Heart right ventricle (tissue), 16 donors: ENCODE measurements at regions not wholly inside any gene's neighbourhood (a gene's known extent, or its start where the extent isn't known, plus 50 kb on each side); places are given as distances from the start of the nearest gene placed in this dataset.
"Not testable (repeated sequence)": the region's sequence is repeated elsewhere in the genome, so short reads cannot be mapped to it uniquely, and the experiment has no call there.

ENCODE experiments used
- ATAC-seq, 8 donors: fragments of 200-7000 bp; cut with Tn5 transposase; one replicate each; pipeline ENCODE4 v1.9.1; 2020; ENCODE audit warnings: mild to moderate bottlenecking in 8 of 8, moderate library complexity in 8 of 8, moderate number of reproducible peaks in 1 of 8
- DNase-seq, 2 donors: peaks; one replicate each; pipeline ENCODE4 v3.0.0-alpha.2; 2020
- H3K27ac ChIP-seq, 10 donors: fragments of 200-600 bp; sonication (generic) in 2 of 10; one replicate each; pipeline versions ENCODE4 v1.5.0 to v1.8.0; 2020 to 2022; ENCODE audit warnings: mild to moderate bottlenecking in 3 of 10
- H3K27me3 ChIP-seq, 7 donors: fragments of 200-600 bp; one replicate each; pipeline ENCODE4 v1.8.0; 2021 to 2022; ENCODE audit warnings: mild to moderate bottlenecking in 2 of 7
- H3K36me3 ChIP-seq, 9 donors: fragments of 200-600 bp; sonication (generic) in 1 of 9; one replicate each; pipeline versions ENCODE4 v1.5.0 to v1.8.0; 2020 to 2022; ENCODE audit warnings: mild to moderate bottlenecking in 2 of 9
- H3K4me1 ChIP-seq, 9 donors: fragments of 200-600 bp; sonication (generic) in 1 of 9; one replicate each; pipeline versions ENCODE4 v1.5.0 to v1.8.0; 2020 to 2022; ENCODE audit warnings: mild to moderate bottlenecking in 4 of 9
- H3K4me3 ChIP-seq, 10 donors: fragments of 200-600 bp; sonication (generic) in 2 of 10; one replicate each; pipeline versions ENCODE4 v1.5.0 to v1.8.0; 2020 to 2022; ENCODE audit warnings: mild to moderate bottlenecking in 7 of 10, moderate library complexity in 2 of 10
- H3K9me3 ChIP-seq, 11 donors: fragments of 200-600 bp in 10 of 11; sonication (generic) in 2 of 11; one replicate each; pipeline versions ENCODE4 v1.5.0 to v1.8.0; 2013 to 2022; ENCODE audit warnings: mild to moderate bottlenecking in 2 of 11, control low read depth in 1 of 11, moderate library complexity in 1 of 11
- WGBS, 2 donors: extraction: QIAGEN DNeasy Blood & Tissue Kit; methylation state at CpG; one replicate each; pipeline ENCODE4 v1.1.7; 2013; ENCODE audit warnings: inconsistent platforms in 1 of 2; 5-methylcytosine and 5-hydroxymethylcytosine counted together
- intact Hi-C, 10 donors: fragments of 100-400 bp; cut with DNase I; formaldehyde crosslinking; loops; one replicate each; pipeline versions ENCODE4 v1.11.1 to v1.14.2; 2022
- TF ChIP-seq, protein P1 (sequence below), 9 donors: fragments of 200-600 bp; sonication (generic) in 2 of 9; IDR thresholded peaks; one replicate each; pipeline versions ENCODE4 v1.5.0 to v1.8.0; 2021 to 2022; ENCODE audit warnings: antibody characterized with exemption in 9 of 9, mild to moderate bottlenecking in 5 of 9, moderate library complexity in 1 of 9
- donor health status: Arrhythmogenic right ventricular cardiomyopathy.
- donor health status: ischemic (EF 13 %, LVEDD 7.1; RV severe dilation, severe dysfunction).
- donor health status: healthy with polysubstance abuse.
- donor health status: DM: no; HTN: yes; CAD: no.
- donor health status: DM: no; HTN: no; CAD: no.
- donor health status: ischemic (EF 25% LVEDD 6.9; RV normal size, moderate dysfunction).
- donor health status: ischemic (EF 25% LVEDD 5.7; RV mildly dilated, moderate dysfunction).
- donor health status: healthy.
- donor health status: DM: yes; HTN: yes; CAD: no.
- donor health status: Ischemic cardiomyopathy.
- donor health status: ischemic (EF 35%, LVEDD 5.7; RV mildly dilated, moderate dysfunction).
- donor health status: nonischemic (EF 11% LVEDD 7.7; RV severe dilation, severe dysfunction).
- donor health status: DM: yes; HTN: yes; CAD: no.
- donor health status: PGD.
- donor health status: ischemic (EF 29% LVEDD 5.4; RV normal size, mild dysfunction).
- donor health status: nonischemic (EF 23%, LVEDD 6.1; RV moderate dilation, normal function).

DNA sequence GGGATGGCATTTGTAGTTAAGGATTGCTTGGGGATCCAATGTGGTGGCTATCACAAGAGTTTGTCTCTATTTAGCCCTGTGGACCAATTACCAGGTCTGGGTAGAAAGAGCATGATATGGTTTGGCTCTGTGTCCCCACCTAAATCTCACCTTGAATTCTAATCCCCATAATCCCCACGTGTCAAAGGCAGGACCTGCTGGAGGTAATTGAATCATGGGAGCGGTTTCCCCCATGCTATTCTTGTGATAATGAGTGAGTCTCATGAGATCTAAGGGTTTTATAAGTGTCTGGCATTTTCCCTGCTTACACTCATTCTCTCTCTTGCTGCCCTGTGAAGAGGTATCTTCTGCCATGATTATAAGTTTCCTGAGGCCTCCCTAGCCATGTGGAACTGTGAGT is 86.4 kb upstream of the HS3ST4 start:
- Histone ChIP-seq H3K36me3 (no peaks in the 10 kb centered on the region), H3K27ac (no peak overlapping the region), H3K4me3 (no peak overlapping the region), H3K9me3 (peaks cover 0 to 19% (median 6%) of the 10 kb centered on the region in 11 donors), H3K27me3 (peaks cover 0 to 5% (median 0%) of the 10 kb centered on the region in 7 donors), H3K4me1 (no peaks in the 10 kb centered on the region)
- intact Hi-C loops, result no loop called here
- DNase-seq (no peak), ATAC-seq (no peak)
- WGBS, 2 donors, result 10 to 15% methylated on average over 2 of the region's 2 CpGs
- TF ChIP-seq, protein P1, sequence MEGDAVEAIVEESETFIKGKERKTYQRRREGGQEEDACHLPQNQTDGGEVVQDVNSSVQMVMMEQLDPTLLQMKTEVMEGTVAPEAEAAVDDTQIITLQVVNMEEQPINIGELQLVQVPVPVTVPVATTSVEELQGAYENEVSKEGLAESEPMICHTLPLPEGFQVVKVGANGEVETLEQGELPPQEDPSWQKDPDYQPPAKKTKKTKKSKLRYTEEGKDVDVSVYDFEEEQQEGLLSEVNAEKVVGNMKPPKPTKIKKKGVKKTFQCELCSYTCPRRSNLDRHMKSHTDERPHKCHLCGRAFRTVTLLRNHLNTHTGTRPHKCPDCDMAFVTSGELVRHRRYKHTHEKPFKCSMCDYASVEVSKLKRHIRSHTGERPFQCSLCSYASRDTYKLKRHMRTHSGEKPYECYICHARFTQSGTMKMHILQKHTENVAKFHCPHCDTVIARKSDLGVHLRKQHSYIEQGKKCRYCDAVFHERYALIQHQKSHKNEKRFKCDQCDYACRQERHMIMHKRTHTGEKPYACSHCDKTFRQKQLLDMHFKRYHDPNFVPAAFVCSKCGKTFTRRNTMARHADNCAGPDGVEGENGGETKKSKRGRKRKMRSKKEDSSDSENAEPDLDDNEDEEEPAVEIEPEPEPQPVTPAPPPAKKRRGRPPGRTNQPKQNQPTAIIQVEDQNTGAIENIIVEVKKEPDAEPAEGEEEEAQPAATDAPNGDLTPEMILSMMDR (IDR thresholded peaks at IDR 0.05), result no peak

DNA sequence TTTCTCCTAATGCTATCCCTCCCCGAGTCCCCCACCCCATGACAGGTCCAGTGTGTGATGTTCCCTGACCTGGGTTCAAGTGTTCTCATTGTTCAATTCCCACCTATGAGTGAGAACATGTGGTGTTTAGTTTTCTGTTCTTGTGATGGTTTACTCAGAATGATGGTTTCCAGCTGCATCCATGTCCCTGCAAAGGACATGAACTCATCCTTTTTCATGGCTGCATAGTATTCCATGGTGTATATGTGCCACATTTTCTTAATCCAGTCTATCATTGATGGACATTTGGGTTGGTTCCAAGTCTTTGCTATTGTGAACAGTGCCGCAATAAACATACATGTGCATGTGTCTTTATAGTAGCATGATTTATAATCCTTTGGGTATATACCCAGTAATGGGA is 90.5 kb upstream of the HS3ST4 start:
- ATAC-seq, intact Hi-C loops, DNase-seq, H3K36me3 ChIP-seq, H3K4me1 ChIP-seq, H3K27me3 ChIP-seq, H3K4me3 ChIP-seq, H3K27ac ChIP-seq: not testable (repeated sequence)
- 56 to 59% methylated on average over 1 of the region's 2 CpGs for WGBS, 2 donors
- peaks cover 0 to 27% (median 7%) of the 10 kb centered on the region in 11 donors for H3K9me3 ChIP-seq

DNA sequence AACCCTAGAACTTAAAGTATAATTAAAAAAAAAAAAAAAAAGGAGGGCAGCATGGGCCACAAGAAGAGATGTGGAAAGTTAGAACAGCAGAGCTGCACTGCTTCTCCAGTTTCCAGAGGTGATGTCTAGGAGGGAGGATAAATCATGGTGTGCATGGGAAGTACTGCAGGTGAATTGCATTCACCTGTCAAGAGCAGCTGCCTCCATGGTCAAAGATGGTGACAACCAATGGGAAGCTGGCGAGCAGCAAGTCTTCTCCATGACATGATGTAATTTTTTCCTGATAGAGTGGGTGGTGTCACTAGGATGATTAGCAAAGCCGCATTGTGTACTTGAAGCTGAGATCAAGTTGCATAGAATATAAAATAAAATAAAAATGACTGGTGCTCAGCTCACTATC is 95.6 kb upstream of the HS3ST4 start:
- no peaks in the 10 kb centered on the region for H3K4me1 ChIP-seq
- TF ChIP-seq, protein P1 (IDR thresholded peaks at IDR 0.05), result no peak
- DNase-seq, result no peak
- peaks cover 0 to 16% (median 6%) of the 10 kb centered on the region in 11 donors for H3K9me3 ChIP-seq
- intact Hi-C loops, result no loop called here
- no peak overlapping the region for H3K27ac ChIP-seq
- 74 to 78% methylated on average over 2 of the region's 2 CpGs for WGBS, 2 donors
- no peak for ATAC-seq
- H3K36me3 ChIP-seq, result no peaks in the 10 kb centered on the region
- no peak overlapping the region for H3K4me3 ChIP-seq
- H3K27me3 ChIP-seq, result no peaks in the 10 kb centered on the region

DNA sequence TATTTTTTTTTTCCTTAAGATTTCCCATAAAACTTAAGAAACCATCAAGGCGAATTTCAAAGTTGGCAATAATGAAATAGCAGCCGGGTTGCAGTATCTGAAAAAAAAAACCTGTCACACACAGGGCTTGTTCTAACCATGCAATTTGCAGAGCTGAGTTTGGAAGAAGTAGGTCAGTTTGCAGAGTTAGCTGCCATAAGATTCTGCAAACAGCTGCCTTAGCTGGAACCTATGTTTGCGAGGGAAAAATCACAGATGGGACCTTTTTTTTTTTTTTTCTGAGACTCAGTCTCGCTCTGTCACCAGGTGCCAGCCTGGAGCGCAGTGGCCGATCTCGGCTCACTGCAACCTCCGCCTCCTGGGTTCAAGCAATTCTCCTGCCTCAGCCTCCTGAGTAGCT is 98.5 kb upstream of the HS3ST4 start:
- no peak for ATAC-seq
- Histone ChIP-seq H3K4me1 (no peaks in the 10 kb centered on the region), H3K27me3 (no peaks in the 10 kb centered on the region), H3K4me3 (no peak overlapping the region), H3K27ac (no peak overlapping the region), H3K9me3 (no peaks in the 10 kb centered on the region), H3K36me3 (no peaks in the 10 kb centered on the region)
- WGBS, 2 donors, result 79 to 86% methylated on average over 8 of the region's 8 CpGs
- intact Hi-C loops, result no loop called here
- DNase-seq, result no peak
- TF ChIP-seq, protein P1 (IDR thresholded peaks at IDR 0.05), result no peak

DNA sequence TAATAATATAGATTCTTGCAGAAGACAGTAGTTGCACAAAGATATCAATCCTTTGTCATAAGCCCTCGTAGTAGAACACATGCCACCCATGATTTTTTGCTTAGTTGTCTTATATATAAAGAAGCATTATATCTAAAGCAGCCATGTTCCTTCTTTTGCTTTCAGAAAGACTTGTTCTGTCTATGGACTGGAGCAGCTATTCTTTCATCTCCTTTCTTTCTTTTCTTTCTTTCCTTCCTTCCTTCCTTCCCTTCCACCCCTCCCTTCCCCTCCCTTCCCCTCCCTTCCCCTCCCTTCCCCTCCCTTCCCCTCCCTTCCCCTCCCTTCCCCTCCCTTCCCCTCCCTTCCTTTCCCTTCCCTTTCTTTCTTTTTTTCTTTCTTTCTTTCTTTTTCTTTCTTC is 104.0 kb upstream of the HS3ST4 start:
- Histone ChIP-seq H3K36me3 (no peaks in the 10 kb centered on the region), H3K27me3 (no peaks in the 10 kb centered on the region), H3K9me3 (peaks cover 0 to 12% (median 0%) of the 10 kb centered on the region in 11 donors), H3K27ac (no peak overlapping the region), H3K4me3 (no peak overlapping the region), H3K4me1 (no peaks in the 10 kb centered on the region)
- intact Hi-C loops, result no loop called here
- ATAC-seq, result no peak
- WGBS, 2 donors, result 34 to 38% methylated on average over 1 of the region's 1 CpG
- TF ChIP-seq, protein P1 (IDR thresholded peaks at IDR 0.05), result no peak
- DNase-seq, result no peak
